ENCODE measurements at regions not wholly inside any gene's neighbourhood (a gene's known extent, or its start where the extent isn't known, plus 50 kb on each side); places are given as distances from the start of the nearest gene placed in this dataset.

GRCh38 chr2:22557406-22557805 lies 827.6 kb upstream of the KLHL29 start:
- DNase-seq (ENCODE audit: low spot score) (no peak), ATAC-seq (no peak)
- intact Hi-C loops (cut with DNase I) = no loop called here

- ATAC-seq = no peak
- intact Hi-C loops (cut with DNase I) = no loop called here
- no peak for DNase-seq (ENCODE audit: low spot score)
Observed at GRCh38 chr2:22560021-22560420, 825.0 kb upstream of the KLHL29 start.

- ATAC-seq = no peak
- intact Hi-C loops (cut with DNase I) = no loop called here
- DNase-seq (ENCODE audit: low spot score) = no peak
Observed at GRCh38 chr2:22579341-22579740, 805.6 kb upstream of the KLHL29 start.

- intact Hi-C loops (cut with DNase I) = no loop called here
- ATAC-seq (no peak), DNase-seq (ENCODE audit: low spot score) (no peak)
Observed at GRCh38 chr2:22582107-22582506, 802.9 kb upstream of the KLHL29 start.

- DNase-seq (ENCODE audit: low spot score) (no peak), ATAC-seq (peak; percentile 48)
- intact Hi-C loops (cut with DNase I) = no loop called here
Observed at GRCh38 chr2:22596306-22596705, 788.7 kb upstream of the KLHL29 start.

GRCh38 chr2:22600156-22600555 lies 784.8 kb upstream of the KLHL29 start:
- intact Hi-C loops (cut with DNase I) = no loop called here
- no peak for ATAC-seq
- DNase-seq (ENCODE audit: low spot score) = no peak

GRCh38 chr2:22600999-22601398 lies 784.0 kb upstream of the KLHL29 start:
- ATAC-seq = no peak
- intact Hi-C loops (cut with DNase I) = no loop called here

GRCh38 chr2:22604136-22604535 lies 780.8 kb upstream of the KLHL29 start:
- ATAC-seq = no peak
- DNase-seq (ENCODE audit: low spot score) = no peak
- intact Hi-C loops (cut with DNase I) = no loop called here

More at GRCh38 chr2:22600999-22601398, 784.0 kb upstream of the KLHL29 start:
- no peak for DNase-seq (ENCODE audit: low spot score)

- no peak for DNase-seq (ENCODE audit: low spot score)
- intact Hi-C loops (cut with DNase I) = no loop called here
- ATAC-seq = no peak
Observed at GRCh38 chr2:22616031-22616430, 768.9 kb upstream of the KLHL29 start.

GRCh38 chr2:22623620-22624019 lies 761.4 kb upstream of the KLHL29 start:
- DNase-seq (ENCODE audit: low spot score) (no peak), ATAC-seq (no peak)
- intact Hi-C loops (cut with DNase I) = no loop called here

GRCh38 chr2:22626621-22627020 lies 758.4 kb upstream of the KLHL29 start:
- intact Hi-C loops (cut with DNase I) = no loop called here
- ATAC-seq = no peak
- no peak for DNase-seq (ENCODE audit: low spot score)

- intact Hi-C loops (cut with DNase I) = no loop called here
- ATAC-seq (no peak), DNase-seq (ENCODE audit: low spot score) (no peak)
Observed at GRCh38 chr2:22628221-22628620, 756.8 kb upstream of the KLHL29 start.

GRCh38 chr2:22628906-22629305 lies 756.1 kb upstream of the KLHL29 start:
- DNase-seq (ENCODE audit: low spot score) = no peak
- ATAC-seq = no peak
- intact Hi-C loops (cut with DNase I) = no loop called here

- intact Hi-C loops (cut with DNase I) = no loop called here
- DNase-seq (ENCODE audit: low spot score) = no peak
- ATAC-seq = no peak
Observed at GRCh38 chr2:22634167-22634566, 750.8 kb upstream of the KLHL29 start.

GRCh38 chr2:22656426-22656825 lies 728.6 kb upstream of the KLHL29 start:
- ATAC-seq (no peak), DNase-seq (ENCODE audit: low spot score) (no peak)
- intact Hi-C loops (cut with DNase I) = no loop called here

- no peak for ATAC-seq
- no peak for DNase-seq (ENCODE audit: low spot score)
Observed at GRCh38 chr2:22673529-22673928, 711.5 kb upstream of the KLHL29 start.

GRCh38 chr2:22683914-22684313 lies 701.1 kb upstream of the KLHL29 start:
- no peak for ATAC-seq
- intact Hi-C loops (cut with DNase I) = no loop called here
- no peak for DNase-seq (ENCODE audit: low spot score)

More at GRCh38 chr2:22673529-22673928, 711.5 kb upstream of the KLHL29 start:
- intact Hi-C loops (cut with DNase I) = no loop called here

- intact Hi-C loops (cut with DNase I) = no loop called here
- ATAC-seq (no peak), DNase-seq (ENCODE audit: low spot score) (no peak)
Observed at GRCh38 chr2:22690096-22690495, 694.9 kb upstream of the KLHL29 start.

GRCh38 chr2:22691666-22692065 lies 693.3 kb upstream of the KLHL29 start:
- ATAC-seq (no peak), DNase-seq (ENCODE audit: low spot score) (no peak)
- intact Hi-C loops (cut with DNase I) = no loop called here

- ATAC-seq = no peak
- intact Hi-C loops (cut with DNase I) = no loop called here
- no peak for DNase-seq (ENCODE audit: low spot score)
Observed at GRCh38 chr2:22692746-22693145, 692.2 kb upstream of the KLHL29 start.

- ATAC-seq (no peak), DNase-seq (ENCODE audit: low spot score) (no peak)
- intact Hi-C loops (cut with DNase I) = no loop called here
Observed at GRCh38 chr2:22694300-22694699, 690.7 kb upstream of the KLHL29 start.

- intact Hi-C loops (cut with DNase I) = no loop called here
- DNase-seq (ENCODE audit: low spot score) = no peak
- no peak for ATAC-seq
Observed at GRCh38 chr2:22694856-22695255, 690.1 kb upstream of the KLHL29 start.

All from sciatic nerve (tissue), 2 donors.